GM21576 (cell line): ENCODE measurements at regions not wholly inside any gene's neighbourhood (a gene's known extent, or its start where the extent isn't known, plus 50 kb on each side); places are given as distances from the start of the nearest gene placed in this dataset.

ENCODE experiments used
- ATAC-seq: cut with Tn5 transposase; IDR thresholded peaks from one replicate; pipeline ENCODE4 v1.9.1; 2021; ENCODE audit warnings: mild to moderate bottlenecking, moderate library complexity; ENCODE audit not compliant: unreplicated experiment

- ATAC-seq = no peak
Measured at GRCh38 chr15:70180186-70180875, 82.6 kb upstream of the TLE3 start.

- no peak for ATAC-seq
Measured at GRCh38 chr15:70179309-70179892, 81.7 kb upstream of the TLE3 start.

GRCh38 chr15:70178335-70179084 lies 80.8 kb upstream of the TLE3 start:
- no peak for ATAC-seq

GRCh38 chr15:70172566-70173225 lies 75.0 kb upstream of the TLE3 start:
- ATAC-seq = no peak

GRCh38 chr15:70172124-70172523 lies 74.4 kb upstream of the TLE3 start:
- no peak for ATAC-seq

- ATAC-seq = no peak
Measured at GRCh38 chr15:70171256-70171886, 73.7 kb upstream of the TLE3 start.

GRCh38 chr15:70170096-70170699 lies 72.5 kb upstream of the TLE3 start:
- ATAC-seq = no peak

GRCh38 chr15:70169147-70169546 lies 71.4 kb upstream of the TLE3 start:
- ATAC-seq = no peak

GRCh38 chr15:70167155-70167554 lies 69.4 kb upstream of the TLE3 start:
- ATAC-seq = no peak

- no peak for ATAC-seq
Measured at GRCh38 chr15:70166506-70167087, 68.9 kb upstream of the TLE3 start.

GRCh38 chr15:70165716-70166284 lies 68.1 kb upstream of the TLE3 start:
- no peak for ATAC-seq

GRCh38 chr15:70164910-70165715 lies 67.4 kb upstream of the TLE3 start:
- no peak for ATAC-seq

GRCh38 chr15:70164156-70164900 lies 66.6 kb upstream of the TLE3 start:
- ATAC-seq = no peak

- no peak for ATAC-seq
Measured at GRCh38 chr15:70160803-70161565, 63.3 kb upstream of the TLE3 start.

GRCh38 chr15:70160267-70160666 lies 62.5 kb upstream of the TLE3 start:
- ATAC-seq = no peak

GRCh38 chr15:70159713-70160009 lies 61.9 kb upstream of the TLE3 start:
- no peak for ATAC-seq

- ATAC-seq = no peak
Measured at GRCh38 chr15:70159001-70159712, 61.4 kb upstream of the TLE3 start.
